SU-DHL-6 (cell line): ENCODE measurements at regions not wholly inside any gene's neighbourhood (a gene's known extent, or its start where the extent isn't known, plus 50 kb on each side); places are given as distances from the start of the nearest gene placed in this dataset.

Source experiments
- CTCF ChIP-seq: fragments of 200-600 bp; sonication (generic); IDR thresholded peaks from one replicate; pipeline ENCODE4 v1.5.1; 2017; ENCODE audit warnings: antibody characterized with exemption, mild to moderate bottlenecking, low read length, moderate library complexity; ENCODE audit not compliant: insufficient read depth, poor library complexity, severe bottlenecking
- EZH2phosphoT487 ChIP-seq: fragments of 200-600 bp; sonication (generic), shearing (Covaris generic); conservative IDR thresholded peaks from 2 replicates; pipeline ENCODE4 v1.6.1; 2018; ENCODE audit warnings: mild to moderate bottlenecking, antibody characterized with exemption, low read length, moderate library complexity, mixed read lengths

- no peak for TF ChIP-seq CTCF
- TF ChIP-seq EZH2phosphoT487: no peak
Measured at GRCh38 chr12:87382436-87382835, 646.8 kb downstream of the C12orf50 start.
